OCI-LY1 (cell line): ENCODE measurements at regions not wholly inside any gene's neighbourhood (a gene's known extent, or its start where the extent isn't known, plus 50 kb on each side); places are given as distances from the start of the nearest gene placed in this dataset.

Source experiments
- EZH2 ChIP-seq: fragments of 200-600 bp; sonication (generic), shearing (Covaris generic); IDR thresholded peaks from 2 replicates; pipeline ENCODE4 v1.8.0; 2017; ENCODE audit warnings: borderline replicate concordance, mixed run types, mild to moderate bottlenecking, antibody characterized with exemption, low read length, moderate library complexity, mixed read lengths
- TF ChIP-seq, protein P1 (sequence below): fragments of 200-600 bp; sonication (generic), shearing (Covaris generic); IDR thresholded peaks from 2 replicates; pipeline ENCODE4 v1.5.1; 2017; ENCODE audit warnings: mild to moderate bottlenecking, antibody characterized with exemption, low read length, moderate library complexity, mixed read lengths

DNA sequence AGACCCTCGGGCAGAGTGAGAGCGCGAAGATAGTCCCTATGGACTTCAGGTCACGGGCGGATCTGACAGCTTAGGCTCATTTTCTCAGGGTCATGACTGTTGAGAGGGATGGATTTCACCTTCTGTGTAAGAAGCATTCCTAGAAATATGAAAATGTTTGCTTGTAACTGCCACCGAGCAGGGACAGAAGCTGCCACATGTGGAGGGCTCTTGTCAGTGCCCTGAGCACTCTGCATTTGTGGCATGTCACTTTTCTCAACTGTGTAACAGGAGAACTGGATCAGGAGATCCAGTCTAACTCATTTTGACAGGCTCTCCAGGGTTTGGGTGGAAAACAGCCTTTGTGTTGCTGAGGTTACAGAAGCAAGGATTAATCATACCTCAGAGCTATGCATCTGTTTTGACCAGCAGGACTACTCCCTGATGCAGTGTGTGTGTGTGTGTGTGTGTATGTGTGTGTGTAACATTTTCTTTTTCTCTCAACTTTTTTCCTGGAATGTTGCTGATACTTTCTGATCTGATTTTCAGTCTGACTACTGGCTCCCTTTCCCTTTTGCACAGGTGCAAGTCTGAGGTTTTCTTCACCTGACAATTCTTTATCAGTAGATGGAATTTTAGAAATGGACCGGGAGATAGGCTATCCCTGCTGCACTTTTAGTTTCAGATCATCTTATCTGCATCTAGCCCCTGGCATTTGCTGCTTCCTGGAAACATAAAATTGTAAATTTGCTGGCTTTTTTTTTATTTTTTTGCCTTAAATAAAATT is 183.3 kb downstream of the STK31 start:
- TF ChIP-seq, protein P1, sequence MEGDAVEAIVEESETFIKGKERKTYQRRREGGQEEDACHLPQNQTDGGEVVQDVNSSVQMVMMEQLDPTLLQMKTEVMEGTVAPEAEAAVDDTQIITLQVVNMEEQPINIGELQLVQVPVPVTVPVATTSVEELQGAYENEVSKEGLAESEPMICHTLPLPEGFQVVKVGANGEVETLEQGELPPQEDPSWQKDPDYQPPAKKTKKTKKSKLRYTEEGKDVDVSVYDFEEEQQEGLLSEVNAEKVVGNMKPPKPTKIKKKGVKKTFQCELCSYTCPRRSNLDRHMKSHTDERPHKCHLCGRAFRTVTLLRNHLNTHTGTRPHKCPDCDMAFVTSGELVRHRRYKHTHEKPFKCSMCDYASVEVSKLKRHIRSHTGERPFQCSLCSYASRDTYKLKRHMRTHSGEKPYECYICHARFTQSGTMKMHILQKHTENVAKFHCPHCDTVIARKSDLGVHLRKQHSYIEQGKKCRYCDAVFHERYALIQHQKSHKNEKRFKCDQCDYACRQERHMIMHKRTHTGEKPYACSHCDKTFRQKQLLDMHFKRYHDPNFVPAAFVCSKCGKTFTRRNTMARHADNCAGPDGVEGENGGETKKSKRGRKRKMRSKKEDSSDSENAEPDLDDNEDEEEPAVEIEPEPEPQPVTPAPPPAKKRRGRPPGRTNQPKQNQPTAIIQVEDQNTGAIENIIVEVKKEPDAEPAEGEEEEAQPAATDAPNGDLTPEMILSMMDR, result no peak
- no peak for TF ChIP-seq EZH2
